Endodermal cell (in vitro differentiated cells): ENCODE measurements at regions not wholly inside any gene's neighbourhood (a gene's known extent, or its start where the extent isn't known, plus 50 kb on each side); places are given as distances from the start of the nearest gene placed in this dataset.

ENCODE experiments used
- DNase-seq: peaks from one replicate; pipeline ENCODE4 v3.0.0-alpha.2; 2017
- H3K27ac ChIP-seq: 2 replicates; pipeline ENCODE4 v1.5.1; 2013; ENCODE audit warnings: mild to moderate bottlenecking, low read depth, low read length, moderate library complexity
- H3K27me3 ChIP-seq: 2 replicates; pipeline ENCODE4 v1.6.1; 2013; ENCODE audit warnings: mild to moderate bottlenecking, low read length, moderate library complexity; ENCODE audit not compliant: insufficient read depth, control insufficient read depth, poor library complexity, severe bottlenecking
- H3K36me3 ChIP-seq: 2 replicates; pipeline ENCODE4 v1.7.0; 2013; ENCODE audit warnings: mild to moderate bottlenecking, low read length, moderate library complexity; ENCODE audit not compliant: control insufficient read depth, insufficient read depth
- H3K4me1 ChIP-seq: one replicate; pipeline ENCODE4 v1.7.0; 2013; ENCODE audit warnings: low read length; ENCODE audit not compliant: control insufficient read depth, insufficient read depth
- H3K4me3 ChIP-seq: 2 replicates; pipeline ENCODE4 v1.5.1; 2013; ENCODE audit warnings: mild to moderate bottlenecking, low read length, moderate library complexity
- H3K9ac ChIP-seq: 2 replicates; pipeline ENCODE4 v1.6.1; 2013; ENCODE audit warnings: mild to moderate bottlenecking, low read length, moderate library complexity; ENCODE audit not compliant: poor library complexity, severe bottlenecking; ENCODE audit errors: extremely low read depth
- H3K9me3 ChIP-seq: 2 replicates; pipeline ENCODE4 v1.6.1; 2013; ENCODE audit warnings: mild to moderate bottlenecking, low read length, moderate library complexity; ENCODE audit not compliant: control insufficient read depth
- H3K27ac Mint-ChIP-seq: 2 replicates; pipeline ENCODE4 v1.8.0; 2020; ENCODE audit warnings: mixed read lengths
- H3K27me3 Mint-ChIP-seq: 2 replicates; pipeline ENCODE4 v1.8.0; 2021; ENCODE audit warnings: mild to moderate bottlenecking, mixed read lengths; ENCODE audit not compliant: insufficient read depth
- H3K36me3 Mint-ChIP-seq: 2 replicates; pipeline ENCODE4 v1.8.0; 2020; ENCODE audit warnings: low read depth, mixed read lengths
- H3K4me1 Mint-ChIP-seq: 2 replicates; pipeline ENCODE4 v1.8.0; 2020; ENCODE audit warnings: mixed read lengths
- H3K4me3 Mint-ChIP-seq: 2 replicates; pipeline ENCODE4 v1.8.0; 2020; ENCODE audit warnings: mild to moderate bottlenecking, moderate library complexity, mixed read lengths
- H3K9me3 Mint-ChIP-seq: 2 replicates; pipeline ENCODE4 v1.8.0; 2020; ENCODE audit warnings: mild to moderate bottlenecking, mixed read lengths
- CTCF ChIP-seq: fragments of 200-600 bp; sonication (generic); conservative IDR thresholded peaks from 2 replicates; pipeline ENCODE4 v1.5.0; 2021; ENCODE audit warnings: antibody characterized with exemption, mild to moderate bottlenecking
- WGBS, 2 experiments: methylation state at CpG; one replicate each; pipeline versions ENCODE4 v1.1.5 to v1.1.7; 2013; ENCODE audit warnings: missing lambda C conversion rate in 2 of 2, mixed read lengths in 1 of 2; ENCODE audit not compliant: insufficient coverage in 1 of 2, insufficient read length in 1 of 2; 5-methylcytosine and 5-hydroxymethylcytosine counted together

- no peaks in the 10 kb centered on the region for H3K36me3 ChIP-seq
- WGBS, 2 experiments, result 93 to 100% methylated on average over 1 to 2 of the region's 2 CpGs
- H3K27ac Mint-ChIP-seq, result no peak overlapping the region
- no peaks in the 10 kb centered on the region for H3K4me1 Mint-ChIP-seq
- H3K27ac ChIP-seq, result no peak overlapping the region
- no peaks in the 10 kb centered on the region for H3K27me3 Mint-ChIP-seq
- no peaks in the 10 kb centered on the region for H3K9me3 ChIP-seq
- no peak overlapping the region for H3K4me3 Mint-ChIP-seq
- no peaks in the 10 kb centered on the region for H3K27me3 ChIP-seq
- TF ChIP-seq CTCF, result no peak
- no peaks in the 10 kb centered on the region for H3K36me3 Mint-ChIP-seq
- DNase-seq, result no peak
- no peaks in the 10 kb centered on the region for H3K4me1 ChIP-seq
- H3K9me3 Mint-ChIP-seq, result no peaks in the 10 kb centered on the region
- H3K9ac ChIP-seq, result no peak overlapping the region
- H3K4me3 ChIP-seq, result no peak overlapping the region
Observed at GRCh38 chr2:150156876-150157275, 330.6 kb downstream of the RND3 start.

- no peaks in the 10 kb centered on the region for H3K4me1 Mint-ChIP-seq
- no peaks in the 10 kb centered on the region for H3K36me3 Mint-ChIP-seq
- Histone ChIP-seq H3K4me1 (no peaks in the 10 kb centered on the region), H3K36me3 (no peaks in the 10 kb centered on the region), H3K27ac (no peak overlapping the region), H3K9ac (no peak overlapping the region), H3K9me3 (no peaks in the 10 kb centered on the region), H3K27me3 (no peaks in the 10 kb centered on the region), H3K4me3 (no peak overlapping the region)
- TF ChIP-seq CTCF, result no peak
- DNase-seq, result no peak
- 92 to 94% methylated on average over 2 to 3 of the region's 3 CpGs for WGBS, 2 experiments
- no peak overlapping the region for H3K27ac Mint-ChIP-seq
- no peak overlapping the region for H3K4me3 Mint-ChIP-seq
- H3K27me3 Mint-ChIP-seq, result no peaks in the 10 kb centered on the region
- H3K9me3 Mint-ChIP-seq, result no peaks in the 10 kb centered on the region
Observed at GRCh38 chr2:150156415-150156814, 331.1 kb downstream of the RND3 start.

- no peak overlapping the region for H3K4me3 ChIP-seq
- Mint-ChIP-seq H3K27me3 (no peaks in the 10 kb centered on the region), H3K4me3 (no peak overlapping the region), H3K9me3 (no peaks in the 10 kb centered on the region), H3K36me3 (no peaks in the 10 kb centered on the region), H3K4me1 (no peaks in the 10 kb centered on the region), H3K27ac (no peak overlapping the region)
- no peaks in the 10 kb centered on the region for H3K4me1 ChIP-seq
- no peak for TF ChIP-seq CTCF
- DNase-seq, result no peak
- no peaks in the 10 kb centered on the region for H3K9me3 ChIP-seq
- H3K9ac ChIP-seq, result no peak overlapping the region
- no peak overlapping the region for H3K27ac ChIP-seq
- 100% methylated on average over 1 of the region's 2 CpGs for WGBS, 2 experiments
- no peaks in the 10 kb centered on the region for H3K27me3 ChIP-seq
- H3K36me3 ChIP-seq, result no peaks in the 10 kb centered on the region
Observed at GRCh38 chr2:150154308-150154797, 333.1 kb downstream of the RND3 start.
